Urothelium cell line (cell line): ENCODE measurements at regions not wholly inside any gene's neighbourhood (a gene's known extent, or its start where the extent isn't known, plus 50 kb on each side); places are given as distances from the start of the nearest gene placed in this dataset.

ENCODE experiments used
- DNase-seq: peaks from one replicate; pipeline ENCODE4 v3.0.0; 2011; ENCODE audit warnings: low spot score, mixed read lengths
- FAIRE-seq: peaks from 2 replicates; lab custom pipeline; 2011; peaks lifted over from hg19 to GRCh38; lab: Jason Lieb, UNC

DNA sequence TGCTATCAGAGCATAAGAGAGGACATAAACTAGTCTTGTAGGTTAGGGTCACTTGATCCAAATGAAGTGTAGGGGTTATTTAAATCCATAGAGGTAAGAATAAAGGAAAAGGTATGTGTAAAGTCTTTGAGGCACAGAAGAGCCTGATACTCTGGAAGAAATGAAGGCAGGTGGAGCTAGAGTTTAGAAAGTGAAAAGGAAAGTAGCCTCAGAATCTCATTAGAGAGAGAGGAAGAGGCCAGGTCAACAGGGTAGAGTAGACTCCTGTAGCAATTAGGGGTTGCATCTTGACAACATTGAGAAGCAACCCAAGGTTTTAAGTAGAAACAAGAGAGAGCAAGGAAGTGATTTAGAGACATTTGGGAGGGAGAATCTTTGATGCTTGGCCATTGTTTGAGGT lies 235.2 kb upstream of the SOX9 start:
- DNase-seq (no peak), FAIRE-seq (peak; percentile 37)

DNA sequence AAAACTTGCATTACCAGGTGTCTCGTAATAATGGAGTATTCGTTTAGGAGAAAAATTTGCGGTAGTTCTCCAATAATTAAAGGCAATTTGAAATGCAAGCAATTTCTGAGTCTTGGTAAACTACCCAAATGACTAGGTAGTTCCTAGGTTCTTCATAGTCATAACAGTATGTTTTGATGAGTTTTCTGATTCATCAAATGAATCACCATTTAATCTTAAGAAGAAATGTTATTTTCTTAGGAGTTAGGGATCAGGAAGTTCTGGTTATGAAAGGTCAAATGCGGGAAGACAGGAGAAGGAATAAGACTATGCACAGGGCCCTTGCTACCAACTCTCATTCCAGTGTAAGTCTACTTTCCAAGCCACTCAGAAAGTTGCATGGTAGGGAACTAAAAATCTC lies 221.5 kb upstream of the SOX9 start:
- FAIRE-seq (no peak), DNase-seq (no peak)

DNA sequence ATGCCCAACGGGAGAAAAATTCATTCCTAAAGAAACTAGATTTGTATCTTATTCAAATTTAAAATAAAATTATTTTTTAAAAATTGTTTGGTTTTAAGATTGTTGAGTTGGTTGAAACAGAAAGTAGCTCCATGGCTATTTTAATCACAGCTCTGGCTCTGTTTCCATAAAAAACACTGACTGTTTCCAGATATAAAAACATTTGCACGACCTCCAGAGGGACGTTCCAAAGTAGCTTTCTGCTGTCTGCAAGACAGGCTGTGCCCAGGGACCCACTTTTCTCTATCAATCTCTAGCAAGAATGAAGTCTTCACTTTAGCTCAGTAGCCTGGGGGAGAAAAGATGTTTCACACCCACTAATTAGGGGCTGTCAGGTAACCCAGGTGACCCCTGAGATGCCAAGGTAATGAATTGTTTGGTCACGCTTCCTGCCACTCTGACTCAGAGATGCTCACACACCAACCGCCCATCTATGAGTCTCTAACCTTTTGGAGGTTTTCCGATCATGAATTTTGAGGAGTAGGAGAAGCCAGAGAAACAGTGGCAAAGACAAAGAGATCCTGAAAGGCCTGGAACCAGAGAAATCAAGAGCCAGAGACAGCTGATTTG lies 220.1 kb upstream of the SOX9 start:
- FAIRE-seq (peak; percentile 20), DNase-seq (peak; percentile 66)

DNA sequence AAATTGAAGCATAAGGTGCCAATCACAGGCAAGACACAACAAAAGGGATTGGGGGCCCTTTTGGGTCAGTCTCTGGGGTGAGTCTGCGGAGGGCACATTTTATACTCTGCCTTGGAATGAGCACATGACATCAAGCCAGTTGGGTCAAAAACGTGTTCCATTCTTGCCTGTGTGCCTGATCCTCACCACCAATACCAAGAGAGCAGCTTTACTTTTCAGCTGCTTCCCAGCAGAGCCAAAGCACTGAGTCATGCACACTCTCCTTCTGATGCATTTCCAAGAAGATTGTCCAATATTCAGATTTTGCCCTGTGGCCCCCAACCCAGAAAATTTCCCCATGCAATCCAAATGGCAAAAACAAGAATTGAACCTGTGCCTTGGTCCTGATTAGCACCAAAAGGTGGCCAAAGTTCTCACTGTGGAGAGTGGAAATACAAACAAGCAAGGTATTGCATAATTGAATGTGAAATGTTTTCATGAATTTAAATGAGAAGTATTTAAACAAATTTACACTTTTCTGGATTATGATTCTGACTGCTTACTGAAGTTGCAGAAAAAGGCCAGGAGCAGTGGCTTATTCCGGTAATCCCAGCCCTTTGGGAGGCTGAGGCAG lies 217.8 kb upstream of the SOX9 start:
- FAIRE-seq (peak; percentile 35), DNase-seq (peak; percentile 24)

DNA sequence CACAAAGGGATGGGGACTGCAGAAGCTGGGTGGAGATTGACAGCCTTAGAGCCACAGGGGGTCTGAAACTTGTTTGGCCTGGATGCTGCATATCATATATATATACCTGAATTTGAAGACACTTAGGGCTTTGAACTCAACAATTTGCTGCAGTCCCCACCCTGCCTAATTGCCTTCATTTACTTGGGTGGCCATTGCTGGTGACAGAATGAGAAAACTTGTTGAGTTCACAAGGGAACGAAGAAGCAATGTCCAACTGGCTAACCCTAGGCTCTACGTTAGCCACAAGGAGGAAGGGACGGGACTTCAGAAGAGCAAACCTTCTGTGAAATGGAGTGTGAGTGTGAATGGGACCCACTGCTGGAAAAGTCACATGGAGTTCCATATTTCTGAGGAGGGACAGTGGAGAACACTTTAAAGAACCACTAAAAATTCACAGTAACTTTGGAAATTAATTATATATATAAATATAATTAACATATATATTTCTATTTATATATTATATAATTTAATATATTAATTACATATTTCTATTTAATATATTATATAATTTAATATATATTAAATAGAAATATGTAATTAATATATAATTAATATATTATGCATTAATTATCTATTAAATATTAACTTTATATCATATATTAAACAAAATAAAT lies 215.3 kb upstream of the SOX9 start:
- DNase-seq (no peak), FAIRE-seq (peak; percentile 46)

DNA sequence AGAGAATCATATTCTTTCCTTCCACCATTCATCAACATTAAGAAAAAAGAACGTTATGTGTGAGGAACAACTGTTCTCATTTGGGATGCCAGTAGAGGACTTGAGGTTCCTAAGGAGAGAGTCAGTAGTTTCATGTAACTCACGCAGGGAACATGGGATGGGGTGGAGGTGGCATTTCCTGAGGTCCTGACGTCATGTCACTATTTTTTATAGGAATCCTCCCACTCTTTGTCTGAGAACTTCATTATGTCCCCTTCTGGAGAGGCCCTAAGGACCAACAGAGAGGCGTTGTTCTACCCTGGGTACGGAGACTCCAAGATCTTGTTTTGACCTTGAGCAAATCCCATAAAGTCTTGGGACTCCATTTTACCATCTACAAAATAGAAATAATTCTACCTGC lies 211.7 kb upstream of the SOX9 start:
- FAIRE-seq (no peak), DNase-seq (no peak)

DNA sequence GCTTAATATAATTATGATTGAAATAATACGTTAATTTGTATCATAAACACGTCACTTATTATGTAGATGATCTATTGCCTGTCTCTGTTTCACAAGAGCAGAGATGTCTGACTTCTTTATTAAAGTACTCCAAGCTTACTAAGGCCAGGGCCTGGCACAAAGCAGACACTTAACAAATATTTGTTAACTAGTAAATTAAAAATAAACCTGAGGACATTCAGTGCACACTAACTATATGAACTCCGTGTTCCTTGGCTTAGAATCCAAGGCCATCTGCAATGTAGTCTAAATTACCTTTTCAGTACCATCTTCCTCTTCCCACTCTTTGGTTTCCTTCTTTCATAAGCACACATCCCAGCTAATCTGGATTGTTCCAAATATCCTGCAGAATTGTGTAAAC lies 210.8 kb upstream of the SOX9 start:
- DNase-seq (no peak), FAIRE-seq (no peak)

DNA sequence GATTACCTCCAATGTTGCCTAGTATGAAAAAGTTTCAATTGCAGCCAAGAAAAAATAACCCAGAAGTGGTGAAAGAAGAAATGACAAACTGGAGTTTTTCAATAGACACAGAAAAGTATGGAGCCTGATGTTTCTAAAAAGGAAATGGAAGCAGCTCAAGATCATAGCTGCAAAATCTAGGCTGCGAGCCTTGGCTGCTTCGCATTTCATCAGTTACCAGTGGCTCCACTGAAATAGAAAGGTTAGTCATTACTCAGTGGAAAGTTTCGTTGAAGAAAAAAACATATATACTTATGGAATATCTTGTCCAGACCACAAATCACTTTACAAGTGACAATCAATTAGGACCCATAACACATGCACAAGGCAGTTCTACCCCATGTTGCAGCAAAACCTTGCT lies 206.8 kb upstream of the SOX9 start:
- no peak for DNase-seq
- no peak for FAIRE-seq

DNA sequence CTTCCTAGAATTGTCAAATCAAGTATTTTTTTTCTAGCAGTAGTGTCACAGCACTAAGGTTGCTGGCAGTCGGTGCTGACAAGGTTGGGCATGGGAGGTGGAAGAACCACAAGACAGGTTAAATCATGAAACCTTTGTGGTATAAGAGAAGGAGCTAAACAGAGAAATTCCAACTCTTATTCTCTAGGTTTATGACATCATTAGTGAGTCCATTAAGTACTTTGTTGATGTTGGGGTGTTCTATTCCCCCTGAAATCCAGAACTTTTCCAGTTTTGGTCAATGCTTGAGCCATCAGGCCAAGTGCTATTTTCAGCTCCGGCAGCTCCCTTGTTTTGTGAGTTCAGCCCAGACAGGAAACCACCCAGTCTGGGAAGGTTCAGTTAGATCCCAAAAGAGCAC lies 206.0 kb upstream of the SOX9 start:
- no peak for DNase-seq
- peak; percentile 44 for FAIRE-seq

DNA sequence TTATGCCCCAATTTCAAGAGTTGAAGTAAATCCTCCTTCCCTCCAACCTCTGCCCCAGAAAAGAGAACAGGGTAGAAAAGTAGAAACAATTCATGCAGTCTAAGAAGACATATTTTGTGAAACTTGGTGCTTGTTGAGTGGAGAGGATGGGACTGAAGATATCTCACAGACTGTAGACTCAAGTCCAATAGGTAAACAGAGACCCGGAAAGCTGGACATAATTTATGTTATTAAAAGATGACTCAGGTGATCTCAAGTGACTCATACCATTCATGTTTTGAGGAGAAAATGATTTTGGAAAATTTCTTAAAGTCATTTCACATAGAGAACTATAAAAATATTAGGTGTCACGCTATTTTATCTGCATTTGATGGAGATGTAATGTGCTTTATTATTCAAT lies 203.1 kb upstream of the SOX9 start:
- no peak for FAIRE-seq
- DNase-seq, result no peak

DNA sequence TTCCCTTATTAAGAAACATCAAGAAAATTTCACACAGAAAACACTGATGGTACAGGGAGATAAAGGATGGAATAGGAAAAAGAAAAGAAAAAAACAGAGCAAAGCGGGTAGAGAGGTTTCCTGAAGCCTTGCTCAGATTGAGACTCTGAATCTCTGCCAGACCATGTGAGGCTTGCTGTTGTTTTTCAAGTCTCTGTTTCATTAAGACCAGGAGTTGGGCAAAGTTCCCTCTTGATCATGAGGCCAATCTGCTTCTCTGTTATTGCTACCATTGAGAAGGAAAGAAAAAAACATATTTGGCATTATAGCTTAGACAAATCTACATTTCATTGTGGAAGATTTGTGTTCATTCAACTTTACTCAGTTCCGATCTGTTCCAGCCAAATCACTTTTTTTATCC lies 201.6 kb upstream of the SOX9 start:
- no peak for DNase-seq
- FAIRE-seq, result no peak

DNA sequence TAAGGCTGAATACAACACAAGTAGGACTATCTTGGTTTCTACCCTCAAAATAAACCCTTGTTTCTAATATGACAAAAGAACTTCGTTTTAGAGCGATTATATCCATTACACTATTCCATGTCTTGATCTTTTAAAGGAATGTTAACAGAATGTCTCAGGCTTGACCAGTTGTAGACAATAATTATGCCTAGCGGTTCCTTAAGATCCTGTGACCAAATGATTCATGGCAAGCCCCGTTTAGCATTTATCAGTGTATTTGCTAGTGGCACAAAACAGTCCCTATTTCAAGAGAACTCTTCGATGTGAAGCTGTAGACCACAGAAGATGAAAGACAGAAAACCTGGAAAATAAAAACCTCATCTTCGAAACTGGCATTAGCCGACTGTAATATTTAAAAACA lies 200.9 kb upstream of the SOX9 start:
- FAIRE-seq, result no peak
- no peak for DNase-seq

DNA sequence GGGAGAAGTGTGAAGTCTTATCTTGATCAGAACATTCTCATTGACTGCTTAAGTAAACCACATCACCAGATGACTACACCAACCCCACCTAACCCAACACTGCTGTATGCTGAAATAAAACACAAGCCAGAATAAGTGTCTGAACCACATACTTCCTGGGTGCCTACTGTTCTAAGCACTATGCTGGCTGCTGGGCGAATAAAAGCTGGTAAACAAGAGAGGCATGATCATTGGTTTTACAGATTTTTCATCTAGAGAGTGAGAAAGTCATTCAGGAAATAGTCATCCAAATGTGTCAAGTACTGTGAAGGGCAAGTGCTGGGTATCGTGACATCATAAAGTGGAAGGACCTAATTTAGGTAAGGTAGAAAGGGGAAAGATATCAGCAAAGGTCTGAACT lies 199.0 kb upstream of the SOX9 start:
- FAIRE-seq, result peak; percentile 93
- no peak for DNase-seq

DNA sequence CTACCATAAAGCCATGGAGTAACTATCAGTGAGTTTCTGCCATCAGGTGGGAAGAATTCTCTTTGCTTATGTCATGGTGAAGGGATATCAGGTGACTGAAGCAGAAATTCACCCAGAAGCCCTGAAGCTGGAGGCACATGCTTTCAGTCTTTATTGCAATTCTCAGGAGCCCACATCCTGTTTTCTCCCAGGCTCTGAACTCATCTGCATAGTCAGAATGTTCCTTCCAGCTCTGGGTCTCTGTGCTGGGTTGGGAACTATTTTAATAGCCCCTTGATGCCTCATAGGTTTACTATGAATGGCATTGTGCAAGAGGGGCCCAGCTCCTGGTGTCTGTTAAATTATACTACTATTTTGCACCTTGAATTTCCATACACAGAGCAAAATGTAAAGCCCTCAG lies 198.4 kb upstream of the SOX9 start:
- FAIRE-seq (peak; percentile 42), DNase-seq (peak; percentile 89)

DNA sequence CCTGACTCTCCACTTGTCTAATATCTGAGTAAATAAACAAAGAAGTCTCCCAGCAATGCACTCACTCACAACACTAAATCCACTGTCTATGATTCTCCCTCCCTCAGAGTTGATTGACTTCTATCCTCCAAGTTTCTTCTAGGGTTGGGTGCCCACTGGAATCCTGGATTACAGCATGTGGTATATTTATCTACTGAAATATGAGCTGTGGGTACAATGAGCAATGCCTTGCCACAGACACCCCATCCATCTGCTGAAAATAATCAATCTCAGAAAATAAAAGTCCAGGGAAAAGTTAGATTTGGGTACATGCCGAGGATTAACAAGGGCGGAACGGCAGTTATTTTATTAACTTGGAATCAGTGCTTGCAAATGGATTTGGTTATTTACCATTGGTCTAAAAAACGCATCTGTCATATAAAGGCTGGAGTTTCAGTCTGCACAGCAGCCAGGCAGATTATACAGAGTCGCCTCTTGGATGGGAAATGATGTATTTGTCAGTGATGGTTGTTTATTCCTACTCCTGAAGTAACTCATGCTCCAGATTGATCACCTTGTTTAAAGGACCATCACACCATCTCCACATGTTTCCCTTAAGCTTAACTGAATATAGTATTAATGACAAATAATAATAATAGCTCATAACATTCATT lies 193.9 kb upstream of the SOX9 start:
- DNase-seq, result peak; percentile 46
- no peak for FAIRE-seq

DNA sequence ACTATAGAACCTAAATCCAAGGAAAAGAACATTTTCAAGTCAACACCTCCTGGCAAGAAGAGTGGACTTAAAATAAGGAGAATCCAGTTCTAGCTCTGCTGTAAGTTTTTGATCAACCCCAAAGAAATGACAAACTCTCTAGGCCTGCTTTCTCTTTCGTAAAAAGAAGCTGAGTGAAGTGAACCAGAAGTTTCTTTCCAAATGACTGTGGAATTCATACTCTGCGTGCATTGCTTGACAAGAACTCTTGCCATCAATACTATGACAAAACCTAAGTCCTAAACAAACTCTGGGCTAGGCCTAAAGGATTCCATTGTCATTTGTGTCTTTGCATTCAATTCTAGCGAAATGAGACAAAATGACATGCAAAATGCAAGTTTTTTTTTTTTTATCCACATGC lies 187.5 kb upstream of the SOX9 start:
- DNase-seq (no peak), FAIRE-seq (no peak)

DNA sequence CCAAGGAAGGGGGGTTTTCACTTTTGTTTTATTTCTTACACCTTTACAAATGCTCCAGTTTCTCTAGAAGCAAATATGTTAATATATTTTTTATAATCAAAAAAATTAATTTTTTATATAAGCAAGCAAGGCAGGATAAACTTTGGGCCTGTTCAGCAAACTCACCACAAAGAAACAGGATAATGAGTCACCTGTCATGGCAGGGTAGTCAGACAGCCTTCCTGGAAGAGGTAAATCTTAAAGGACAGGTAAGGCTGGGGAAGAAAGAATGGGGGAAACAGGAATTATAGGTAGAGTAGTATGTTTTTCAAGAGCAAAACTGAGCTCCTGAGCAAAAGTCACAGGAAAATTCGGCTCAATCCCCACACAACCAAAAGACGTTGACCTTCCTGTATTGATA lies 186.3 kb upstream of the SOX9 start:
- no peak for DNase-seq
- no peak for FAIRE-seq

DNA sequence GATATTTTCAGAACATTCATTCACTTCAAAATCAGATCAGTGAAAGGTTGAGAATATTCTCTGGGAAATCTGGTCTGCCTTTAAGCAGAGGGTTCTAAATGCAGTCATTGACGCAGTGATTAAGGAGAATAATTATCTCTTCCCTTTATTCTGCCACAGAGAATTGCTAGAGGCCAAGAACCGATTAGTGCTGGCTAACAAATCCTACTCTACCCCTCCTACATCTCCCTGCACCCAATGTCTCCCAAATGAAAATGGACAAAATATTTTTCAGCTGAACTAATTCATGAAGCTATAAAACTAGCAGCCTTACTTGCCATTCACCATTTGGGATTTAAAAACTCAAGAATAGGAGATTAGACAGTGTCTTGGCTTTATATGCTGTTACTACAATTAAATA lies 185.5 kb upstream of the SOX9 start:
- peak; percentile 81 for FAIRE-seq
- DNase-seq, result no peak

DNA sequence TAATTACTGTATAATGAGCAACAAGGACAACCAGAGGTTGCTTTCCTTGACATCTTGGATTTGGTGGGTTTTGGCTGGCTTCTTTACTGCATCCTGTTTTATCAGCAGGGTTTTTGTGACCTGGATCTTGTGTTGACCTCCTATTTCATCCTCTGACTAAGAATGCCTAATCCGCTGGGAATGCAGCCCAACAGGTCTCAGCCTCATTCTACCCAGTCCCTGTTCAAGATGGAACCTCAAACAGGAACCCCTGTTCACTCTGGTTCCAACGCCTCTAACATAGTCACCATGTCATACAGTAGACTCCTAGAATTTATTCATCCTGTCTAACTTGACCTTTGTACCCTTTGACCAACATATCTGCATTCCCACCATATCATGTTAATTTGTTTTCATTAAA lies 183.8 kb upstream of the SOX9 start:
- FAIRE-seq (no peak), DNase-seq (no peak)

DNA sequence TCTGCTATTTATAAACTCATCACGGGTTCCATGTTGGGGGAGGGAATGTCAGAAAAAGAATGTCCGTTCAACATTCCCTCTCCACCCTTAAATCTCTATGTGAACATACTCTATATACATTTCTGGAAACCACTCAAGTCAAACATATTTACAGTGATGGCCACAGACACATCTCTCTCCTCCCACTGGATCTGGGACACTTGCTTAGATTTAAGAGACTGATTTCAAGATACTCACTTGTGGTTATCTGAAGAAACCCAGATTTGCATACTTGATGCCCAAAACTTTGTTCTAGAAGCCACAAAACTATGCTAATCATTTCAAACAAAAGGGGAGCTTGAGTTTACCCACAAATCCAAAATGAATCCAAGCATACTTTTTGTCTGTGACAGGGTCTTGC lies 182.9 kb upstream of the SOX9 start:
- FAIRE-seq, result no peak

DNA sequence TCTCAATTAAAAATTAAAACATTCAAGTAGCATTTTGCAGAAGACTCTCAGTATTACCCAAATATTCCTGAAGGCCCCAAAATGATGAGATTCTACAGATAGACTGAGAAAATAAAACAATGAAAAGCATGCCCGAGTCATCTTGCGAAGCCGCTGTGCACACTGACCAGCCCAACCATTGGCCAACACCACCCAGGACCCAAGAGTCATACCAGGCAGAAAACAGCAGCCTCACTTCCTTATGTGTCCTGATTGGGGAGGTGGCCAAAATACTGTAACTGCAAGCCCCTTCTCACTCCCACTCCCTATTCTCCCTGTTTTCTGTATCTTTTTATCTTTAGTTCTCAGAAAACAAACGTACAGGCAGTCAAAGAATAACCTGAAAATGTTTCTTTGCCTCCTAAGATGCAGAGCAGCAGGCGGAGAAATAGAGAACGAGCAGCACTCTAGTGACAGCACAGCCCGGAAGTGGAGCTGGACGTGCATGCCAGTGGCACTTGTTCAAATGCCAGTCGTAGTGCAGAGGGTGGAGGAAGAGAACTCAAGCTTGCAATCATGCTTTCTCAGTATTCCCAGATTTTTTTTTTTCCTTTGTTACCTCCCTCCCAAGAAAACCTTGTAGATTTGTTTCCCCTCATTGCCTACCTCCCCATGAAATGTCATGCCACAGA lies 182.3 kb upstream of the SOX9 start:
- FAIRE-seq, result no peak

More for the DNA sequence above, 182.9 kb upstream of the SOX9 start:
- DNase-seq, result no peak

DNA sequence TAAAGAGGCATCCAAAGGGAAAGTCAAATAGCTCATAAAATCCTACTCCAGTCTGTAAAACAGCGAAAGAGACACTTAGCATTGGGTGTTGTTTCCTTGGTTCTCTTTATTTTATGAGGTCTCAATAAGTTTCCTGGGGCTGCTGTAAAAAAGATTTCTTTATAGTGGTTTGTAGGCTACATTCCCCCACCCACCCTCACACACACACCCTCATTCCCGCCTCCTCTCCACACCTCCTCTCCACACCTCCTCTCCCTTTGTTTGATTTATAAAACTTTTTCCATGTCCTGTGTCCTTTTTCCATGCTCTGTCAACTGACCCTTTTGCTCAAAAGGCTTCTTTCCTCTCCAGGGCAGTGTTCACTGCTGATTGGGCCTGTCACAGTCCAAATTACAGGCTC lies 178.9 kb upstream of the SOX9 start:
- no peak for DNase-seq
- no peak for FAIRE-seq

More for the DNA sequence above, 182.3 kb upstream of the SOX9 start:
- no peak for DNase-seq
